B cell (primary cell): ENCODE measurements at regions not wholly inside any gene's neighbourhood (a gene's known extent, or its start where the extent isn't known, plus 50 kb on each side); places are given as distances from the start of the nearest gene placed in this dataset.

Experiments used
- EZH2 ChIP-seq: IDR thresholded peaks from 2 replicates; pipeline ENCODE4 v1.6.1; 2012; ENCODE audit warnings: borderline replicate concordance, low read depth, mild to moderate bottlenecking, moderate library complexity, low read length; ENCODE audit not compliant: insufficient read depth, poor library complexity, severe bottlenecking
- TF ChIP-seq, protein P1 (sequence below): fragments of 200-600 bp; IDR thresholded peaks from one replicate; pipeline ENCODE4 v1.8.0; 2022; ENCODE audit warnings: antibody characterized with exemption, mild to moderate bottlenecking

GRCh38 chr10:117619707-117620405 is 77.3 kb downstream of the EMX2 start:
- TF ChIP-seq, protein P1, sequence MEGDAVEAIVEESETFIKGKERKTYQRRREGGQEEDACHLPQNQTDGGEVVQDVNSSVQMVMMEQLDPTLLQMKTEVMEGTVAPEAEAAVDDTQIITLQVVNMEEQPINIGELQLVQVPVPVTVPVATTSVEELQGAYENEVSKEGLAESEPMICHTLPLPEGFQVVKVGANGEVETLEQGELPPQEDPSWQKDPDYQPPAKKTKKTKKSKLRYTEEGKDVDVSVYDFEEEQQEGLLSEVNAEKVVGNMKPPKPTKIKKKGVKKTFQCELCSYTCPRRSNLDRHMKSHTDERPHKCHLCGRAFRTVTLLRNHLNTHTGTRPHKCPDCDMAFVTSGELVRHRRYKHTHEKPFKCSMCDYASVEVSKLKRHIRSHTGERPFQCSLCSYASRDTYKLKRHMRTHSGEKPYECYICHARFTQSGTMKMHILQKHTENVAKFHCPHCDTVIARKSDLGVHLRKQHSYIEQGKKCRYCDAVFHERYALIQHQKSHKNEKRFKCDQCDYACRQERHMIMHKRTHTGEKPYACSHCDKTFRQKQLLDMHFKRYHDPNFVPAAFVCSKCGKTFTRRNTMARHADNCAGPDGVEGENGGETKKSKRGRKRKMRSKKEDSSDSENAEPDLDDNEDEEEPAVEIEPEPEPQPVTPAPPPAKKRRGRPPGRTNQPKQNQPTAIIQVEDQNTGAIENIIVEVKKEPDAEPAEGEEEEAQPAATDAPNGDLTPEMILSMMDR: no peak
- no peak for TF ChIP-seq EZH2
